Fibroblast of skin of abdomen (primary cell): ENCODE measurements at regions not wholly inside any gene's neighbourhood (a gene's known extent, or its start where the extent isn't known, plus 50 kb on each side); places are given as distances from the start of the nearest gene placed in this dataset.

Experiments used
- DNase-seq: peaks from one replicate; pipeline ENCODE4 v3.0.0-alpha.2; 2013

- DNase-seq, result no peak
Measured at GRCh38 chr3:180287703-180288102, 251.0 kb upstream of the PEX5L start.

GRCh38 chr3:180288816-180289215 is 252.1 kb upstream of the PEX5L start:
- DNase-seq, result no peak

- no peak for DNase-seq
Measured at GRCh38 chr3:180290300-180290699, 253.6 kb upstream of the PEX5L start.

GRCh38 chr3:180294282-180295027 is 257.7 kb upstream of the PEX5L start:
- no peak for DNase-seq

GRCh38 chr3:180295811-180296210 is 259.1 kb upstream of the PEX5L start:
- no peak for DNase-seq

- DNase-seq, result no peak
Measured at GRCh38 chr3:180296971-180297370, 260.2 kb upstream of the PEX5L start.

GRCh38 chr3:180306155-180306554 is 269.4 kb upstream of the PEX5L start:
- DNase-seq, result no peak

GRCh38 chr3:180306691-180307090 is 270.0 kb upstream of the PEX5L start:
- DNase-seq, result no peak

- DNase-seq, result no peak
Measured at GRCh38 chr3:180311242-180311641, 274.5 kb upstream of the PEX5L start.

GRCh38 chr3:180316321-180316720 is 279.6 kb upstream of the PEX5L start:
- no peak for DNase-seq

GRCh38 chr3:180319461-180319860 is 282.5 kb upstream of the TTC14 start:
- DNase-seq, result peak; percentile 20

- DNase-seq, result peak; percentile 36
Measured at GRCh38 chr3:180320631-180321030, 281.3 kb upstream of the TTC14 start.

GRCh38 chr3:180321534-180321933 is 280.4 kb upstream of the TTC14 start:
- DNase-seq, result no peak

- DNase-seq, result no peak
Measured at GRCh38 chr3:180322829-180323228, 279.1 kb upstream of the TTC14 start.

GRCh38 chr3:180324791-180325190 is 277.2 kb upstream of the TTC14 start:
- DNase-seq, result no peak

- DNase-seq, result no peak
Measured at GRCh38 chr3:180325533-180325932, 276.4 kb upstream of the TTC14 start.

GRCh38 chr3:180325958-180326357 is 276.0 kb upstream of the TTC14 start:
- no peak for DNase-seq

- no peak for DNase-seq
Measured at GRCh38 chr3:180329187-180329586, 272.8 kb upstream of the TTC14 start.

GRCh38 chr3:180329847-180330246 is 272.1 kb upstream of the TTC14 start:
- no peak for DNase-seq

GRCh38 chr3:180330440-180330839 is 271.5 kb upstream of the TTC14 start:
- no peak for DNase-seq

- DNase-seq, result no peak
Measured at GRCh38 chr3:180332608-180333007, 269.4 kb upstream of the TTC14 start.

GRCh38 chr3:180335050-180335449 is 266.9 kb upstream of the TTC14 start:
- no peak for DNase-seq

- no peak for DNase-seq
Measured at GRCh38 chr3:180340395-180340794, 261.6 kb upstream of the TTC14 start.

- no peak for DNase-seq
Measured at GRCh38 chr3:180341516-180341915, 260.4 kb upstream of the TTC14 start.

GRCh38 chr3:180351601-180352000 is 250.4 kb upstream of the TTC14 start:
- DNase-seq, result no peak
